Upper lobe of left lung (tissue), 4 donors: ENCODE measurements at regions not wholly inside any gene's neighbourhood (a gene's known extent, or its start where the extent isn't known, plus 50 kb on each side); places are given as distances from the start of the nearest gene placed in this dataset.

Source experiments
- POLR2A ChIP-seq, 4 donors: fragments of 450-650 bp; IDR thresholded peaks; one replicate each; pipeline ENCODE4 v1.5.1; 2016 to 2017; ENCODE audit warnings: antibody characterized with exemption in 4 of 4, mild to moderate bottlenecking in 2 of 4
- POLR2AphosphoS5 ChIP-seq, 2 donors: sonication (generic); formaldehyde crosslinking; IDR thresholded peaks; one replicate each; pipeline ENCODE4 v1.5.1; 2017; ENCODE audit warnings: antibody characterized with exemption in 2 of 2
- TF ChIP-seq, protein P1 (sequence below), 6 experiments: fragments of 450-650 bp in 4 of 6; fragments of 200-600 bp in 2 of 6; sonication (generic) in 2 of 6; IDR thresholded peaks; one replicate each; pipeline ENCODE4 v1.5.1; 2016 to 2019; ENCODE audit warnings: antibody characterized with exemption in 6 of 6

DNA sequence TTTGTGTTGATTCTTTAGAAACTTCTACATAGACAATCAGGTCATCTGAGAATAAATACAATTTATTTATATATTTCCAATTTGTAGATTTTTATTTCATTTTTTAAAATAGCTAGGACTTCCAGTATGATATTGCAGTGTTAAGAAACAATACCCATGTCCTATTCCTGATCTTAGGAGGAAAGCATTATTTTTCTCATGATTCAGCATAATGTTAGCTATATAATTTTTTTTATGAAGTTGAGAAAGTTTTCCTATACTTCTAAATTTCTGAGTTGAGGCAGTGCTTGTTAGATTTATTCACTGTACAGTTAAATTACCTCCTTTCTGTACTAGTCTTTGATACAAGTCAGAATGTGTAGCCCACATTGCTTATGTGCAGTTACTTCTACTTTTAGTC is 595.7 kb upstream of the HS6ST1 start:
- TF ChIP-seq POLR2AphosphoS5 (IDR thresholded peaks at IDR 0.05) (no peak), POLR2A (IDR thresholded peaks at IDR 0.05) (no peak)
- TF ChIP-seq, protein P1, sequence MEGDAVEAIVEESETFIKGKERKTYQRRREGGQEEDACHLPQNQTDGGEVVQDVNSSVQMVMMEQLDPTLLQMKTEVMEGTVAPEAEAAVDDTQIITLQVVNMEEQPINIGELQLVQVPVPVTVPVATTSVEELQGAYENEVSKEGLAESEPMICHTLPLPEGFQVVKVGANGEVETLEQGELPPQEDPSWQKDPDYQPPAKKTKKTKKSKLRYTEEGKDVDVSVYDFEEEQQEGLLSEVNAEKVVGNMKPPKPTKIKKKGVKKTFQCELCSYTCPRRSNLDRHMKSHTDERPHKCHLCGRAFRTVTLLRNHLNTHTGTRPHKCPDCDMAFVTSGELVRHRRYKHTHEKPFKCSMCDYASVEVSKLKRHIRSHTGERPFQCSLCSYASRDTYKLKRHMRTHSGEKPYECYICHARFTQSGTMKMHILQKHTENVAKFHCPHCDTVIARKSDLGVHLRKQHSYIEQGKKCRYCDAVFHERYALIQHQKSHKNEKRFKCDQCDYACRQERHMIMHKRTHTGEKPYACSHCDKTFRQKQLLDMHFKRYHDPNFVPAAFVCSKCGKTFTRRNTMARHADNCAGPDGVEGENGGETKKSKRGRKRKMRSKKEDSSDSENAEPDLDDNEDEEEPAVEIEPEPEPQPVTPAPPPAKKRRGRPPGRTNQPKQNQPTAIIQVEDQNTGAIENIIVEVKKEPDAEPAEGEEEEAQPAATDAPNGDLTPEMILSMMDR (IDR thresholded peaks at IDR 0.05) = no peak
